SKM-1 (cell line): ENCODE measurements at regions not wholly inside any gene's neighbourhood (a gene's known extent, or its start where the extent isn't known, plus 50 kb on each side); places are given as distances from the start of the nearest gene placed in this dataset.

Experiments
- DNase-seq: peaks from one replicate; lab custom pipeline; 2025; ENCODE audit not compliant: unreplicated experiment; lab: John Stamatoyannopoulos, UW

- DNase-seq = no peak
Measured at GRCh38 chr2:16565481-16565880, 100.2 kb downstream of the CYRIA start.

GRCh38 chr2:16561676-16562075 lies 104.0 kb downstream of the CYRIA start:
- DNase-seq = no peak

GRCh38 chr2:16561251-16561650 lies 104.4 kb downstream of the CYRIA start:
- no peak for DNase-seq

GRCh38 chr2:16559278-16560067 lies 106.2 kb downstream of the CYRIA start:
- no peak for DNase-seq

GRCh38 chr2:16554060-16554583 lies 111.5 kb downstream of the CYRIA start:
- no peak for DNase-seq

GRCh38 chr2:16553226-16553625 lies 112.4 kb downstream of the CYRIA start:
- peak; percentile 43 for DNase-seq

GRCh38 chr2:16552202-16552601 lies 113.4 kb downstream of the CYRIA start:
- no peak for DNase-seq

GRCh38 chr2:16548036-16548435 lies 117.6 kb downstream of the CYRIA start:
- DNase-seq = no peak

GRCh38 chr2:16546128-16546754 lies 119.4 kb downstream of the CYRIA start:
- DNase-seq = no peak

GRCh38 chr2:16538707-16539106 lies 126.9 kb downstream of the CYRIA start:
- no peak for DNase-seq

- no peak for DNase-seq
Measured at GRCh38 chr2:16537347-16537746, 128.3 kb downstream of the CYRIA start.

- DNase-seq = no peak
Measured at GRCh38 chr2:16526193-16526592, 139.4 kb downstream of the CYRIA start.

GRCh38 chr2:16525265-16525887 lies 140.3 kb downstream of the CYRIA start:
- no peak for DNase-seq

- DNase-seq = no peak
Measured at GRCh38 chr2:16523711-16524110, 141.9 kb downstream of the CYRIA start.

GRCh38 chr2:16522031-16522831 lies 143.4 kb downstream of the CYRIA start:
- no peak for DNase-seq

- no peak for DNase-seq
Measured at GRCh38 chr2:16520891-16521290, 144.7 kb downstream of the CYRIA start.

GRCh38 chr2:16515696-16516095 lies 149.9 kb downstream of the CYRIA start:
- DNase-seq = no peak

GRCh38 chr2:16513626-16514025 lies 152.0 kb downstream of the CYRIA start:
- DNase-seq = no peak

GRCh38 chr2:16511041-16511440 lies 154.6 kb downstream of the CYRIA start:
- DNase-seq = no peak

- DNase-seq = no peak
Measured at GRCh38 chr2:16509042-16509441, 156.6 kb downstream of the CYRIA start.

GRCh38 chr2:16508490-16508851 lies 157.2 kb downstream of the CYRIA start:
- DNase-seq = no peak
